ENCODE measurements at regions not wholly inside any gene's neighbourhood (a gene's known extent, or its start where the extent isn't known, plus 50 kb on each side); places are given as distances from the start of the nearest gene placed in this dataset.

DNA sequence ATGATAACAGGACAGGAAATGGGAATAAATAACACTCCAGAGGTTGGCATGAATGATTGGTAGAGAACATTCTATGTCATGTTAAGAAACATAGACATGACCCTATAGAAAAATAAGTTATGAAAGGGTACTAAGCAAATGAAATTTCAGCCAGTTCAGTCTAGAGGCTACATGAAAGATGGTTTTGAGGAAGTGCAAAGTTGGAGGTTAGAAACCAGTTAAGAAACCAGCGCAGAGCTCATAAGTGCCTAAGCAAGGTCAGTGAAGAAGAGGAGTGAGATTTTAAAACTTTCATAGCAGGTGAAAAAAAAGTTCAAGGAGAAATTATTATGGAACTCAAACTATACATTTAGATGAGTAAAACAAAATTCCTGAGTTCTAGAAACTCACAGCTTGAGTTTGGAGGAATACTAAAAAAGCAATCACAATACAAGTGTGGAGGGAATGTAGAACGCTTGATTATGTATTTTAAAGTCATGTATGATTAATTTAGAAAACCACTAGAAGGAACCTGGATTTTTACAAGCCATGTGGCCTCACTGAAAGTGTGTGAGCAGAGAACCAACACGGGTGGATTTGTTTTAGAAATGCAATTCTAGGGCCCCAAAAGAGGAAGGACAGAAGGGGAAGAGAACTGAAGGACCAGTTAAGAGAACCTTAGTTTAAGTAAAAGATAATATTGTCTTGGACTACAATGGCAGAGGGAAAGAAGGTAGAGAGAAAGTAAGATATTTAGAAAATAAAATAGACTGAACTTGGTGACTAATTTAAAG is 162.4 kb downstream of the PCDH20 start (continued):
- TF ChIP-seq, protein P1, sequence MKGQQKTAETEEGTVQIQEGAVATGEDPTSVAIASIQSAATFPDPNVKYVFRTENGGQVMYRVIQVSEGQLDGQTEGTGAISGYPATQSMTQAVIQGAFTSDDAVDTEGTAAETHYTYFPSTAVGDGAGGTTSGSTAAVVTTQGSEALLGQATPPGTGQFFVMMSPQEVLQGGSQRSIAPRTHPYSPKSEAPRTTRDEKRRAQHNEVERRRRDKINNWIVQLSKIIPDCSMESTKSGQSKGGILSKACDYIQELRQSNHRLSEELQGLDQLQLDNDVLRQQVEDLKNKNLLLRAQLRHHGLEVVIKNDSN (IDR thresholded peaks at IDR 0.05; ENCODE audit: borderline replicate concordance, extremely low read length, insufficient read depth, low read depth, low read length): no peak

DNA sequence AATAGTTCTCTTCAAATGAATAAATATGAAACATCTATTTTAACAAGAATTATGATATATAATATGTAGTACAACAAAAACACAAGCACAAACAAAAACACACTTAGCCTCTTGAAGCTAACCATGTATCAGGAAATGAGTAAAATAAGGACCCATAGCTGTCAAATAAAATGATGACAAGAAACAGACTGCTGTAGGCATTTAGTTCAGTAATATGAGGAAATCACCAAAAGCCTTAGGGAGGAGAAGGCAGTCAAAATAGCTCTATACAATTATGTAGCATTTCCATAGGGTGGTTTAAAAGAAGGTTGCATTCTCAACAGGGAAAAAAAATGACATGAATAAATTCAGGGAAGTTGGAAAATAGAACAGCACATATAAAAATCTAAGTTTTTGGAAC is 163.4 kb downstream of the PCDH20 start:
- Histone ChIP-seq H4K20me1 (ENCODE audit: control insufficient read depth, insufficient read depth) (no peaks in the 10 kb centered on the region), H3K4me3 (no peak overlapping the region), H3K36me3 (ENCODE audit: control insufficient read depth in 2 of 2, insufficient read depth in 2 of 2, low read length in 1 of 2) (no peaks in the 10 kb centered on the region), H3K79me2 (ENCODE audit: control insufficient read depth, insufficient read depth, low read length) (no peaks in the 10 kb centered on the region), H3K27ac (ENCODE audit: control insufficient read depth, insufficient read depth) (no peak overlapping the region), H3K4me2 (ENCODE audit: control insufficient read depth, insufficient read depth) (no peak overlapping the region), H3K9ac (ENCODE audit: control insufficient read depth, insufficient read depth, low read length) (no peak overlapping the region), H3K4me1 (ENCODE audit: control insufficient read depth, insufficient read depth, low read length) (peaks cover 1% of the 10 kb centered on the region), H3K9me3 (replicated peaks; ENCODE audit: control insufficient read depth, insufficient read depth, low read length) (no peaks in the 10 kb centered on the region), H3K27me3 (replicated peaks in 1 of 2; ENCODE audit: control insufficient read depth in 2 of 2, insufficient read depth in 2 of 2, low read length in 1 of 2) (no peaks in the 10 kb centered on the region), H2AFZ (ENCODE audit: control insufficient read depth, low read depth, low read length) (no peak overlapping the region)
- FAIRE-seq: no peak
- in situ Hi-C loops (cut with MboI) (no loop called here), intact Hi-C loops (cut with micrococcal nuclease; ENCODE audit: unreplicated experiment) (loop anchor here (10.0 kb wide), 3 partner anchors 63 to 953 kb away; no protein-coding TSS in a partner anchor)
- ChIA-PET CTCF (interaction anchor here (0.7 to 1.3 kb wide), 3 partner anchors 8 to 701 kb away, joined by 3 to 4 read pairs (median 3); no protein-coding TSS in a partner anchor), SMC1A (ENCODE audit: uncharacterized antibody, unreplicated experiment) (interaction anchor here (0.8 to 2.0 kb wide), 8 partner anchors 8 to 825 kb away, joined by 3 to 8 read pairs (median 4); no protein-coding TSS in a partner anchor), POLR2A (interaction anchor here (0.6 kb wide), 1 partner anchor 234 kb away, joined by 5 read pairs; no protein-coding TSS in a partner anchor), RAD21 (ENCODE audit: unreplicated experiment) (interaction anchor here (0.7 to 1.9 kb wide), 3 partner anchors 9 to 129 kb away, joined by 3 to 5 read pairs (median 4); no protein-coding TSS in a partner anchor)
- TF ChIP-seq JUNB (IDR thresholded peaks at IDR 0.05): peak; percentile 34; the same call in 1 of the 2 replicates
- TF ChIP-seq, protein P2, sequence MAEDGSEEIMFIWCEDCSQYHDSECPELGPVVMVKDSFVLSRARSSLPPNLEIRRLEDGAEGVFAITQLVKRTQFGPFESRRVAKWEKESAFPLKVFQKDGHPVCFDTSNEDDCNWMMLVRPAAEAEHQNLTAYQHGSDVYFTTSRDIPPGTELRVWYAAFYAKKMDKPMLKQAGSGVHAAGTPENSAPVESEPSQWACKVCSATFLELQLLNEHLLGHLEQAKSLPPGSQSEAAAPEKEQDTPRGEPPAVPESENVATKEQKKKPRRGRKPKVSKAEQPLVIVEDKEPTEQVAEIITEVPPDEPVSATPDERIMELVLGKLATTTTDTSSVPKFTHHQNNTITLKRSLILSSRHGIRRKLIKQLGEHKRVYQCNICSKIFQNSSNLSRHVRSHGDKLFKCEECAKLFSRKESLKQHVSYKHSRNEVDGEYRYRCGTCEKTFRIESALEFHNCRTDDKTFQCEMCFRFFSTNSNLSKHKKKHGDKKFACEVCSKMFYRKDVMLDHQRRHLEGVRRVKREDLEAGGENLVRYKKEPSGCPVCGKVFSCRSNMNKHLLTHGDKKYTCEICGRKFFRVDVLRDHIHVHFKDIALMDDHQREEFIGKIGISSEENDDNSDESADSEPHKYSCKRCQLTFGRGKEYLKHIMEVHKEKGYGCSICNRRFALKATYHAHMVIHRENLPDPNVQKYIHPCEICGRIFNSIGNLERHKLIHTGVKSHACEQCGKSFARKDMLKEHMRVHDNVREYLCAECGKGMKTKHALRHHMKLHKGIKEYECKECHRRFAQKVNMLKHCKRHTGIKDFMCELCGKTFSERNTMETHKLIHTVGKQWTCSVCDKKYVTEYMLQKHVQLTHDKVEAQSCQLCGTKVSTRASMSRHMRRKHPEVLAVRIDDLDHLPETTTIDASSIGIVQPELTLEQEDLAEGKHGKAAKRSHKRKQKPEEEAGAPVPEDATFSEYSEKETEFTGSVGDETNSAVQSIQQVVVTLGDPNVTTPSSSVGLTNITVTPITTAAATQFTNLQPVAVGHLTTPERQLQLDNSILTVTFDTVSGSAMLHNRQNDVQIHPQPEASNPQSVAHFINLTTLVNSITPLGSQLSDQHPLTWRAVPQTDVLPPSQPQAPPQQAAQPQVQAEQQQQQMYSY (CRISPR knock-in tag; IDR thresholded peaks at IDR 0.05): no peak
- TF ChIP-seq POLR2A (IDR thresholded peaks at IDR 0.05; ENCODE audit: low read depth, low read length): no peak
- TF ChIP-seq BACH1 (IDR thresholded peaks at IDR 0.05; ENCODE audit: borderline replicate concordance): no peak
- TF ChIP-seq BHLHE40 (IDR thresholded peaks at IDR 0.05; ENCODE audit: borderline replicate concordance in 1 of 2, low read depth in 2 of 2, low read length in 1 of 2): no peak
- no peak for TF ChIP-seq SMAD5 (IDR thresholded peaks at IDR 0.05; ENCODE audit: low read depth)
- no peak for TF ChIP-seq ZSCAN29 (IDR thresholded peaks at IDR 0.05)
- TF ChIP-seq EED (IDR thresholded peaks at IDR 0.05; ENCODE audit: low read depth): no peak
- BruUV-seq (replicated peaks): no TSS peak
- no peak for ATAC-seq
- no peak for DNase-seq (ENCODE audit: low read depth, low spot score)

Measured in GM12878 (cell line).